ENCODE measurements at regions not wholly inside any gene's neighbourhood (a gene's known extent, or its start where the extent isn't known, plus 50 kb on each side); places are given as distances from the start of the nearest gene placed in this dataset.

DNA sequence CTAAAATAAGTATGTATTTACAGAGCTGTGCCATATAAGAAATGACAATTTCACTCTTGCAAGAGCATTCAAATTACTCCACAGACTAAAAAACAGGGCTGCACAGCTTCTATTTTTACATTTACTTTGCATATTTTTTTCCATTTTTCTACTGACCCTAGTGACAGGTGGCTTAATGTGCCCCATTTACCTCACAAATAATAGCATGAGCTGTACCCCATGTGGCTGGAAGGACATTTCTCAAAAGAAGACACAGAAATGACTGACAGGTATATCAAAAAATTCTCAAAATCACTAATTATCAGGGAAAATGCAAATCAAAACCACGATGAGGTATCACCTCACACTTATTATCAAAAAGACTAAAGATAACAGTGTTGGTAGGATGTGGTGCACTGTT, 1128.6 kb downstream of the SLC16A7 start:
- Histone ChIP-seq H3K27me3 (ENCODE audit: low read length) (no peaks in the 10 kb centered on the region), H4K20me1 (ENCODE audit: low read depth, low read length) (no peaks in the 10 kb centered on the region), H3K9me2 (replicated peaks; ENCODE audit: insufficient read depth, low read length) (no peaks in the 10 kb centered on the region), H3K27ac (ENCODE audit: low read depth, low read length) (no peak overlapping the region), H3K4me2 (ENCODE audit: low read depth, low read length, poor library complexity, severe bottlenecking) (no peak overlapping the region), H3K4me3 (ENCODE audit: insufficient read depth, low read length, poor library complexity, severe bottlenecking) (no peak overlapping the region), H3K79me2 (ENCODE audit: insufficient read depth, low read length) (no peaks in the 10 kb centered on the region), H3K9ac (ENCODE audit: low read length) (no peak overlapping the region), H3F3A (ENCODE audit: insufficient read depth) (no peaks in the 10 kb centered on the region), H3K36me3 (ENCODE audit: low read length) (no peaks in the 10 kb centered on the region), H2AFZ (ENCODE audit: low read depth, low read length, severe bottlenecking) (no peak overlapping the region), H3K9me3 (ENCODE audit: insufficient read depth, low read length) (no peaks in the 10 kb centered on the region)
- TF ChIP-seq EZH2phosphoT487 (conservative IDR thresholded peaks at IDR 0.05; ENCODE audit: low read length) = no peak
- TF ChIP-seq, protein P1, sequence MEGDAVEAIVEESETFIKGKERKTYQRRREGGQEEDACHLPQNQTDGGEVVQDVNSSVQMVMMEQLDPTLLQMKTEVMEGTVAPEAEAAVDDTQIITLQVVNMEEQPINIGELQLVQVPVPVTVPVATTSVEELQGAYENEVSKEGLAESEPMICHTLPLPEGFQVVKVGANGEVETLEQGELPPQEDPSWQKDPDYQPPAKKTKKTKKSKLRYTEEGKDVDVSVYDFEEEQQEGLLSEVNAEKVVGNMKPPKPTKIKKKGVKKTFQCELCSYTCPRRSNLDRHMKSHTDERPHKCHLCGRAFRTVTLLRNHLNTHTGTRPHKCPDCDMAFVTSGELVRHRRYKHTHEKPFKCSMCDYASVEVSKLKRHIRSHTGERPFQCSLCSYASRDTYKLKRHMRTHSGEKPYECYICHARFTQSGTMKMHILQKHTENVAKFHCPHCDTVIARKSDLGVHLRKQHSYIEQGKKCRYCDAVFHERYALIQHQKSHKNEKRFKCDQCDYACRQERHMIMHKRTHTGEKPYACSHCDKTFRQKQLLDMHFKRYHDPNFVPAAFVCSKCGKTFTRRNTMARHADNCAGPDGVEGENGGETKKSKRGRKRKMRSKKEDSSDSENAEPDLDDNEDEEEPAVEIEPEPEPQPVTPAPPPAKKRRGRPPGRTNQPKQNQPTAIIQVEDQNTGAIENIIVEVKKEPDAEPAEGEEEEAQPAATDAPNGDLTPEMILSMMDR (IDR thresholded peaks at IDR 0.05; ENCODE audit: insufficient read depth, low read length, poor library complexity, severe bottlenecking) = no peak

- Histone ChIP-seq H3F3A (ENCODE audit: insufficient read depth) (no peaks in the 10 kb centered on the region), H4K20me1 (ENCODE audit: low read depth, low read length) (no peaks in the 10 kb centered on the region), H3K9me3 (ENCODE audit: insufficient read depth, low read length) (no peaks in the 10 kb centered on the region), H3K9ac (ENCODE audit: low read length) (no peak overlapping the region), H3K79me2 (ENCODE audit: insufficient read depth, low read length) (no peaks in the 10 kb centered on the region), H3K4me2 (ENCODE audit: low read depth, low read length, poor library complexity, severe bottlenecking) (no peak overlapping the region), H3K9me2 (replicated peaks; ENCODE audit: insufficient read depth, low read length) (no peaks in the 10 kb centered on the region), H3K27ac (ENCODE audit: low read depth, low read length) (no peak overlapping the region), H3K36me3 (ENCODE audit: low read length) (no peaks in the 10 kb centered on the region), H3K27me3 (ENCODE audit: low read length) (no peaks in the 10 kb centered on the region), H2AFZ (ENCODE audit: low read depth, low read length, severe bottlenecking) (no peak overlapping the region), H3K4me3 (ENCODE audit: insufficient read depth, low read length, poor library complexity, severe bottlenecking) (no peak overlapping the region)
- TF ChIP-seq EZH2phosphoT487 (conservative IDR thresholded peaks at IDR 0.05; ENCODE audit: low read length) = no peak
- TF ChIP-seq, protein P1 (IDR thresholded peaks at IDR 0.05; ENCODE audit: insufficient read depth, low read length, poor library complexity, severe bottlenecking) = no peak
These were observed 1129.2 kb downstream of the SLC16A7 start for GRCh38 chr12:60724984-60725383.

DNA sequence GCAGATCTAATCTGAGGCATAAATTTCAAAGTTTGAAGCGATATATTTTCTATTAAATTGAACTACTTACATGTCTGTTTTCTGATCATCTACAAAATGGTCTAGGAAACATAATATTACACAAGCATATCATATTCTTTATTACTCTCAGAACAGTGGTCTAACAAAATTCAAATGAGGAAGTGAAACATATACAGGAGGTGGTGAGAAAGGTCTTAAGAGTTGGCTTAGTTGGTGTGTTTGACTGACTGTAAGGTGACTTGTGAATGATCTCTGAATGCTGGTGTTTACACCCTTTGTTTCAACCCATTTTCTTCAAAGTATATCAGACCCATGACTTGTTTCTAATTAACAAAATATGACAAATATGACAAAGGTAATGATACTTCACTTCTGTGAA, 1156.8 kb downstream of the SLC16A7 start:
- Histone ChIP-seq H3K36me3 (ENCODE audit: low read length) (no peaks in the 10 kb centered on the region), H2AFZ (ENCODE audit: low read depth, low read length, severe bottlenecking) (no peak overlapping the region)

More for the DNA sequence above, 1156.8 kb downstream of the SLC16A7 start:
- Histone ChIP-seq H4K20me1 (ENCODE audit: low read depth, low read length) (no peaks in the 10 kb centered on the region), H3K79me2 (ENCODE audit: insufficient read depth, low read length) (no peaks in the 10 kb centered on the region), H3F3A (ENCODE audit: insufficient read depth) (no peaks in the 10 kb centered on the region), H3K9ac (ENCODE audit: low read length) (no peak overlapping the region), H3K27ac (ENCODE audit: low read depth, low read length) (no peak overlapping the region), H3K9me2 (replicated peaks; ENCODE audit: insufficient read depth, low read length) (no peaks in the 10 kb centered on the region), H3K9me3 (ENCODE audit: insufficient read depth, low read length) (no peaks in the 10 kb centered on the region), H3K27me3 (ENCODE audit: low read length) (no peaks in the 10 kb centered on the region), H3K4me2 (ENCODE audit: low read depth, low read length, poor library complexity, severe bottlenecking) (no peak overlapping the region), H3K4me3 (ENCODE audit: insufficient read depth, low read length, poor library complexity, severe bottlenecking) (no peak overlapping the region)
- no peak for TF ChIP-seq EZH2phosphoT487 (conservative IDR thresholded peaks at IDR 0.05; ENCODE audit: low read length)
- TF ChIP-seq, protein P1 (IDR thresholded peaks at IDR 0.05; ENCODE audit: insufficient read depth, low read length, poor library complexity, severe bottlenecking) = no peak
